ENCODE measurements at regions not wholly inside any gene's neighbourhood (a gene's known extent, or its start where the extent isn't known, plus 50 kb on each side); places are given as distances from the start of the nearest gene placed in this dataset.

DNA sequence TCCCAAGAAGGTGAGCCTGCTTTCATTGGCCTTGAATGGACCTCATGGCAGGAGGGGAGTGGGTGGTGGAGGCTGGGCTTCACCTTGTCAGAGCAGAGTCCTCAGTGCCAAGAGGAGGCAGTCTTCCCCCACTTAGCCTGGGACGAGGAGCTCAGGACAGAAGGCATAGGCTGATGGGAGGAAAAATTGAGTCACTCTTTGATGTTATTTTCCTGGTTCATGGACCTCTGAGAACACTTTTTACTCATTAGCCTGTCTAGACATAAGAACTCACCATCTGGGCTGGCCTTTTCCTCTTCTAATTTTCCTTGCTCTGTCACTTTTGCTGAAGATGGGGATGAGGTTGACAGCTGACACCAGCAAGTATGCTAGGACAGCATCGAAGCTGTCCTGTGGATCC lies 225.7 kb upstream of the TNP1 start:
- DNase-seq (ENCODE audit: low spot score), result no peak

GRCh38 chr2:217081799-217082198 lies 221.9 kb upstream of the TNP1 start:
- no peak for DNase-seq (ENCODE audit: low spot score)

GRCh38 chr2:217079165-217079564 lies 219.3 kb upstream of the TNP1 start:
- no peak for DNase-seq (ENCODE audit: low spot score)

DNA sequence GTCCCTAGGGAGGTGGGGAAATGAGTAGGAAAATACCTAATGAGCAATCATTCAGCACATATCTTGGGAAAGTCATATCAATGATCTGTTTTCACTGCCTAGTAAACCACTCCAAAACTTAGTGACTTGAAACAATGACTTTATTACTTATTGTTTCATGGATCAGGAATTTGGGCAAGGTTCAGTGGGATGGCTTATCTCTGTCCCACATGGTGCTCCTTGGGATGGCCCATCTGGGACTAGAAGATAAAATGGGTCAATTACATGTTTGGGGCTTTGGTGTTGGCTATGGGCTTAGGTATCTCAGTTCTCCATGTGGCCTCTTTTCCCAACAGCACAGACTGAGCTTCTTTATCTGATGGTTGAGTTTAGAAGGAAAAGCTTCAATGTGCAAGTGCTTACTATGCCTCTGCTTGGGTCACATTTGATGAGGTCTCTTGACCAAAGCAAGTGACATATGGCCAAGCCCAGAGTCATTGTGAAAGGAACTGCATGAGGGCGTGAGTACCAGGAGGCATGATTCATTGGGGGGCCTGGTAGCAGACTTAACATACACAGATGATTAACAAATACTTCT lies 218.1 kb upstream of the TNP1 start:
- no peak for DNase-seq (ENCODE audit: low spot score)

- no peak for DNase-seq (ENCODE audit: low spot score)
These were observed 216.9 kb upstream of the TNP1 start for GRCh38 chr2:217076657-217077232.

DNA sequence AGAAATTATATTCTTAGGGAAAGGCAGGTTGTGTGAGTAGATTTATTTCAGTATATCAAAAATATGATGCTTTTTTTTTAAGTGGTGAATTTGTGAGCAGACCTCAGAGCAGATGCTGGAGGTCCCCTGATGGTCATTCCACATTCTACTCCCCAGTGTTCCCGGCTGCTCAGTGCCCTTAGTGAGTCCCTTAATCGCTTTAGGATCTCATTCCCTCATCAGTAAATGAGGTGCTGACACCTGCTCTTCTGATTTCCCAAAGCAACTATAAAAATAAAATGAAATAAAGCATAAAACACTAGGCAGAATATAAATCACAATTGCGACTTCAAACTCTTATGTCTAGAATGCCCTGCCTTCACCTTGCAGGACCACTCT lies 216.2 kb upstream of the TNP1 start:
- no peak for DNase-seq (ENCODE audit: low spot score)

DNA sequence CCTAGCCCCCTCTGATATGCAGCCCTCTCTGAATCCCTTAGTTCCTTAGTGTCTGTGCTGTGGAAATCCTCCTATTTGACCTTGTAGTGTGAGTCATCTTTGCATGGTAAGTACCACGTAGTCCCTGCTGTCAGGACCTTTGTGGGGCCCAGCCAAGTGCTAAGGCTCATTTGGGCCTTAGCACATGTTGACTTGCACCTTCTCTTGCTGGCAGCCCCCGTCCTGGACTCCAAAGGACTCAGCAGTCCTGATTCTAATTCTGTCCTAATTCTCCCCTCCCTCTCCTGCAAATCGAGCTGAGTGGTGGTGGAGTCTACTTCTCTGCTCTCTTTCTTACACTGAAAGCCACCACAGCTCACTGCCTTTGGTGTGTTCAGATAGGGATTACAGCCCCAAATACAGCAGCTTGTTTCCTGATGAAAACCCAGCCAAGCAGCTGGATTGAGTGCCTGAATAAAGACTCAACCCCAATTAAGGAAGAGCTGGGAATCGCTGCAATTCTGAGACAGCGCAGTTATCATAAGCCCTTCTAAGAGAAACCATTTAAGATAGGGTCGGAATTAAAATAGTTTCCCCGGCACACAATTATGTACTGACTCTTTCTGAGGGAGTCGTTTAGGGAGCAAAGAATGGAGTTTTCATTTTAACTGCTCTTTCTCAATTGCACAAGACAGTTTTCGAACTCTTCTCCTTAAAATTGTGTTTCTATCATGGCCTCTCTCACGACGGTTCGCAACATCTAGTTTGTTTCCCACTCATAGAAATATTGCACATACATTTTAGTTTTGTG lies 215.6 kb upstream of the TNP1 start:
- DNase-seq (ENCODE audit: low spot score), result no peak

DNA sequence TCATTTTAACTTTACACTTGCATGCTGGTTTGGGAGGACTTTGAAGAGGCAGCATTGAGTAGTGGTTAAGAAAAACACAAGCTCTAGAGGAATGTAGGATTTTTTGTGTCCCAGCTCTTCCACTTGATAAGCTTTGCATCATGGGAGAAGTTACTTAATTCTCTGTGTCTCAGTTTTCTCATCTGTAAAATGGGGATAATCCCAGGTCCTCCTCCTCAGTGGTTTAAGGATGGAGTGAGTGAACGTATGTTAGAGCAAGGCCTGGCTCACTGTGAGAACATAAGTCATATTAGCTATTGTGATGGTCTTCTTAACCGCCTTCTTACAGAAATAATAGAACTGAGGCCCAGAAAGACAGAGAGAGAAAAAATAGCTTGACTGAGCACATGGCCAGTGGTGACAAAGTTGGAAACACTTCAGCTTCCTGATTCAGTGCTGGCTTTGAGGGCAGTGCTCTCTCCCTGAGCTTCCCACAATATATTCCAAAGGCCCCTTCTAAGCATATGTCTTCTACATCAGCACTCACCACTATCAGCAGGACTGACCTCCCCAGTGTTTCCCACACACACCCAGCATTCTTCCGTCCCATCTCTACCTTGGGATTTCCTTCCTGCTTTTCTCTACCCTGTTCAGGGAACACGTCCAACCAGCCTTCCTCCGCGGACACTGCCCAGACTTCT lies 214.9 kb upstream of the TNP1 start:
- no peak for DNase-seq (ENCODE audit: low spot score)

DNA sequence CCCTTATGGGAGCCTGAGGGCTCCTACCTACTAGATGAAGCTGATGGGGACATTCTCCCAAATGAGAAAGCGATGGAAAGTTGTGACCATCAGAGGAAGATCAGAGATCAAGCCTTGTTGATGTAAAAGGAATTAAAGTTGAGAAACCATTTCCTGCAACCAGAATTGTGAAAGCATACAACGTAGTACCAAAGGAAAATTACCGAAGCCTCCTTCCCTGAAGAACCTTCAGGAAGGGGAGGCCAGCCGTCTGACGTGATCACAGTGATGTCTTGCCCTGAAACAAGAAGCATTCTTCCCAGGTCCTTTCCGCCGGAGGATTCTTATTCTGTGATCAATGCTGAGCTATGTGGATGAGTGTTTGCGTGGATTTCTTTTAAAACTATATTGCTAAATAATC lies 211.6 kb upstream of the TNP1 start:
- no peak for DNase-seq (ENCODE audit: low spot score)

GRCh38 chr2:217070611-217071010 lies 210.7 kb upstream of the TNP1 start:
- DNase-seq (ENCODE audit: low spot score), result no peak

GRCh38 chr2:217070043-217070430 lies 210.2 kb upstream of the TNP1 start:
- no peak for DNase-seq (ENCODE audit: low spot score)

GRCh38 chr2:217069263-217070042 lies 209.6 kb upstream of the TNP1 start:
- no peak for DNase-seq (ENCODE audit: low spot score)

GRCh38 chr2:217068677-217069250 lies 208.9 kb upstream of the TNP1 start:
- no peak for DNase-seq (ENCODE audit: low spot score)

- no peak for DNase-seq (ENCODE audit: low spot score)
These were observed 207.9 kb upstream of the TNP1 start for GRCh38 chr2:217067787-217068186.

- no peak for DNase-seq (ENCODE audit: low spot score)
These were observed 206.8 kb upstream of the TNP1 start for GRCh38 chr2:217066510-217067270.

- DNase-seq (ENCODE audit: low spot score), result no peak
These were observed 206.0 kb upstream of the TNP1 start for GRCh38 chr2:217065695-217066405.

DNA sequence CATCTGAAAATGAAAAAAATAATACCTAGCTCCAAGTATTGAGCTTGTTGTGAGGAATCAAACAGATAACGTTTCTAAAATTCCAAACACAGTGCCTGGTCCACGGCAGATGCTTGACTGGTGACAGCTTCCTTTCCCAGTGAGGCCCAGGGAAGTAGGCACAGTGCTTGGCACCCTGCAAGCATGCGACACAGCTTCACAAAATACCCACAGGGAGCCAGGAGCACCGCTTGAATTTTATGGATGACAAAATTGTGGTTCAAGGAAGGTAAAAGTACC lies 205.1 kb upstream of the TNP1 start:
- DNase-seq (ENCODE audit: low spot score), result no peak

DNA sequence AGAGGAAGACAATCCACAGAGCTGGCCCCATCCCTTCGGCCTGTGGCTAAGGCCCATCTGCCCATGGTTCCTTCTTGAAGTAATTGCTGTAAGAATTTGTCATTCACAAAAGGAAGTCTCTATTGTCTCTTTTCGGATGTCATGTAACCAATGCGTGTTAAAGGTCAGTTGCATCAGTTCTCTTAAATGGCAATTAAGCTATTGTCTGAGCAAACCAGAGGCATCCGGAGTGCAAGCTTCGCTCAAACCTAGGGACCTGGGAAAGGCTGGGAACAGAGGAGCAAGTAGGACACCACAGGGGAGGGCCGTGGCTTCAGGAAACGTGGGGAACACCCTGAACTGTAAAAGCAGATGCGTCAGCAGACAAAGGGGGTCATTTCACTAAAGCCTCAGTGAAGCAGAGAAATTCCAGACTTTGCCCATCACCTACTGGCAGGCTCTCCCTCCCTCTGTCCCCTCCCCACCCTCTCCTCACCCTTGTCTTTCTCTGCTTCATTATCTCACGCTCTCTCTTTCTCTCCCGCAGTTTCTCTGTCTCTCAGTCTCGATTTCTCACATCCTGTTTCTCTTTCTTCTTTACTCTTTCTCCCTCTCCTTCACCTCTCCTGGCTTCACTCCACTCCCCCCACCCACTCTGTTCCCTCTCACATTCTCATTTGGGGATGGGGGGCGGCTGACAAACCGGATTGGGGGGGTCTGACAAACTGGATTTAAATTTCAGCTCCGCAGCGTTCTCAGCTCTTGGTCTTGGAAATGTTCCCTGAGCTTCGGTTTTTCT lies 204.6 kb upstream of the TNP1 start:
- DNase-seq (ENCODE audit: low spot score), result no peak

- no peak for DNase-seq (ENCODE audit: low spot score)
These were observed 203.4 kb upstream of the TNP1 start for GRCh38 chr2:217063238-217063755.

DNA sequence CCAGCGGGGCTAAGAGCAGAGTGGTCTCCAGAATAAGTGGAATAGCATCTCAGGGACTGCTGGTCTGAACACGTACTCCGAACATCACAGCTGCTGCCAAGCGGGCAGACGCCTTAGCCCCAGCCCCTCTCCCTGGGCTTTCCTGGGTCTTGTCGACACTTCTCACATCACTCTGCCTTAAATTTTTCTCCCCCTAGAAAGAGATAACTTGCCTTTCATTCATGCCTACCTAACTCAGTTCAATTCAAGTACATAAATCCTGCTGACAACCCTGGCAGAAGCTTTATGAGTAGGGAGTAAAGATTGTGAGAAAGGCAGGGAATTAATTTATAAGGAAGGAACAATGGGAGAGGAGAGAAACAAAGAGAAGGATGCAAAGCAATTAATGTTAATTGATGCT lies 202.9 kb upstream of the TNP1 start:
- no peak for DNase-seq (ENCODE audit: low spot score)

Measured in putamen (tissue), 1 donor.